ENCODE measurements at regions not wholly inside any gene's neighbourhood (a gene's known extent, or its start where the extent isn't known, plus 50 kb on each side); places are given as distances from the start of the nearest gene placed in this dataset.

GRCh38 chr1:195956845-195957244 lies 651.4 kb downstream of the KCNT2 start:
- no peak for TF ChIP-seq CTCF (IDR thresholded peaks at IDR 0.05)
- no peak for TF ChIP-seq ZFX (IDR thresholded peaks at IDR 0.05; ENCODE audit: borderline replicate concordance)
- no peak overlapping the region for H3K27ac ChIP-seq

DNA sequence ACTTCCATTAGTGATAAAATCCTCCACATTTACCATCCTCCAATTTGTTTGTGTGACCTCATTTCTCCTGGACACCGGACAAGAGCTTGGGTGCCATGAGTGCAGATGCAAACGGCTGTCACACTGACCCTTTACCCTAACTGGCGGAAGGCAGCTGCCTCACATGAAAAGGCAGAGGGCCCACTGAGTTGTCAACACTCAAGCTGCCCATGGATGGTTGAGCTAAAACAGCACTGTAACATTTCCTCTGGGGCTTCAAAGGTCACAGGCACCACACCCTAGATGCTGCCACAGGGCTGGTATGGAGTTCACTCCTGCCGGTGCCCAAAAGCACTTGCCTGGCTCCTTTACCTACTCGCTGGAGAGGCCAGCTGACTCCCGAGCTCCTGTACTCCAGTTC lies 653.4 kb downstream of the KCNT2 start:
- TF ChIP-seq CTCF (IDR thresholded peaks at IDR 0.05) (no peak), ZFX (IDR thresholded peaks at IDR 0.05; ENCODE audit: borderline replicate concordance) (no peak)
- no peak overlapping the region for H3K27ac ChIP-seq

DNA sequence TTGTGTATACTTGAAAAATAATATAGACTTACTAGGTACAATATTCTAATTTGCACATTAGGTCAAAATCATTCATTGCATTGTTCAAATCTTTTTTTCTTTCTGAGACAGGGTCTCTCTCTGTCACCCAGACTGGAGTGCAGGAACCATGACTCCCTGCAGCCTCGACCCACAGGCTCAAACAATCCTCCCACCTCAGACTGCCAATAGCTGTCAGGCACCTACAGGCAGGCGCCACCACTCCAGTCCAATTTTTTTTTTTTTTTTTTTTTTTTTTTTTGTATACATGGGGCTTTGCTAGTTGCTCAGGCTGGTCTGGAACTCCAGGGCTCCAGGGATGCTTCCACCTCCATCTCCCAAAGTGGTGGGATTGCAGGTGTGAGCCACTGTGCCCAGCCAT lies 656.9 kb downstream of the KCNT2 start:
- no peak for TF ChIP-seq CTCF (IDR thresholded peaks at IDR 0.05)
- no peak for TF ChIP-seq ZFX (IDR thresholded peaks at IDR 0.05; ENCODE audit: borderline replicate concordance)
- H3K27ac ChIP-seq = no peak overlapping the region

DNA sequence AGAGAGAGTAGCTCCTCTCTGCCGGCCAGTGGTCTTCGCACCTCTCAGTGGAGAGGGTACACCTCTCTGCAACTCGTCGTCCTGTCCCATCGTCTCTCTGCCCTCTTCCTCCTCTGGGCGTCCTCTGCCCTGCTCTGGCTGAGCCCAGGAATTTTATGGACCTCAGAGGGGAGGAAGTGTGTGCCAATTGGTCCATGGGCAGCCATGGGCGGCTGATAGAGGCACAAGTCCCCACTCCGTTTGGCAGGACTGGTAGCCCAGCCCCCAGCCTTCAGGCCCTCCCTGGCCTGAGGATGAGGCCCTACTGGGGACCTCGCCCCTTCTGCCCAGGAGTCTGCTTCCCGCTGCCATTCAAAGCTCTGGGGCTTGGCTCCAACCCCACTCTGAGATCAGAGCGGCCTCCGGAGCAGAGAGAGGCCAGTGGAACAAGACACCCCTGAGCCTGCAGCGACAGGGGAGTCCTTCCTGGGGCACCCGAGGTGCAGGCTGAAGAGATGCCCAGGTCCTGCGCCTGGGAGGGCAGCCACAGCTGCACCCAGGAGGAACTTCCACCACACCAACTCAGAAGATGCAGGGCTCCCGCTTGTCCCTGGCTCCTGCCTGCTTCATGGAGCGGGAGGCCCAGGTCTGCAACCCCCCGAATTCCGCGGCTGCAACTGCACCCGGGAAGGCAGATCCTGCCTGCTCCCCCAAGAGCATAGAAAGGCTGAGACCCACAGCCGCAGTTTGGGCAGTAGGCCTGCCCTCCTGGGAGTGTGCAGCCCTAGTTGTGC lies 659.9 kb downstream of the KCNT2 start:
- no peak overlapping the region for H3K27ac ChIP-seq
- TF ChIP-seq ZFX (IDR thresholded peaks at IDR 0.05; ENCODE audit: borderline replicate concordance) = no peak
- TF ChIP-seq CTCF (IDR thresholded peaks at IDR 0.05) = no peak

GRCh38 chr1:195946500-195946899 lies 661.7 kb downstream of the KCNT2 start:
- H3K27ac ChIP-seq = no peak overlapping the region
- TF ChIP-seq ZFX (IDR thresholded peaks at IDR 0.05; ENCODE audit: borderline replicate concordance) = no peak
- no peak for TF ChIP-seq CTCF (IDR thresholded peaks at IDR 0.05)

DNA sequence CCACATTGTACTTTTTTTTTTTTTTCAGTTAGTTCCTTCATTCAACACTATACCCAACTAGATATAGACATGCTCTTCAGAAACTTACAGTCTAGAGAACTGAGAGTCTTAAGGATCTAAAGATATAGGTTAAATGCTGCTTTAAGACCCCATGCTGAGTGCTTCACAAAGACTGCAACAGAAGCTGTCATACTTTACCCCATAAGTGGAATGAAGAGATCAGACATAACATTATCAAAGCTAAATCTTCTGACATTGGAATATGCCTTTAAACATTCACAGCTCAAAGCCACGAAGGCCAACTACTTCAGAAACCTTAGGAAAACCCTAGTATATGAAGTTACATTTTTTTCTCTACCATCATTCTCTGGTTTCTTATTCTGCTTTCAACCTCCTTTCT lies 666.4 kb downstream of the KCNT2 start:
- no peak overlapping the region for H3K27ac ChIP-seq
- no peak for TF ChIP-seq CTCF (IDR thresholded peaks at IDR 0.05)
- no peak for TF ChIP-seq ZFX (IDR thresholded peaks at IDR 0.05; ENCODE audit: borderline replicate concordance)

DNA sequence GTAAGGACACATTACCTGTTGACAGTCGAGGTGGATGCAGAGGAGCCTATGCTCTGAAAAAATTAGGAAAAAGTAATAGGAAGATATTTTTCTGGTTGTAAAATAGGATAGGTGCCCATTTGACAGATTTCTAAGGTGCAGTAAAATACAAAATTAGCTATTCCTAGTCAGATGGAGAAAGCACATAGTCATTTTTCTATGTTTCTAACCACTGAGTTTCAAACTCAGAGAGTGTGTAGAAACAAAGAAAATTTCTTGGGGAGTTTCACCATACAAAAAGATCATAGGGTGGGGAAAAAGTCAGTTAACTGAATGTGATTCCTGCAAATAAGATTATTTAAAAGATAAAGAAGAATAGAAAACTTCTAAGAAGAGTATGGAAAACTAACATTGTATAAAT lies 666.9 kb downstream of the KCNT2 start:
- no peak for TF ChIP-seq CTCF (IDR thresholded peaks at IDR 0.05)
- H3K27ac ChIP-seq = no peak overlapping the region

All from 22Rv1 (cell line).